ENCODE measurements at regions not wholly inside any gene's neighbourhood (a gene's known extent, or its start where the extent isn't known, plus 50 kb on each side); places are given as distances from the start of the nearest gene placed in this dataset.
"Not testable (repeated sequence)": the region's sequence is repeated elsewhere in the genome, so short reads cannot be mapped to it uniquely, and the experiment has no call there.

DNA sequence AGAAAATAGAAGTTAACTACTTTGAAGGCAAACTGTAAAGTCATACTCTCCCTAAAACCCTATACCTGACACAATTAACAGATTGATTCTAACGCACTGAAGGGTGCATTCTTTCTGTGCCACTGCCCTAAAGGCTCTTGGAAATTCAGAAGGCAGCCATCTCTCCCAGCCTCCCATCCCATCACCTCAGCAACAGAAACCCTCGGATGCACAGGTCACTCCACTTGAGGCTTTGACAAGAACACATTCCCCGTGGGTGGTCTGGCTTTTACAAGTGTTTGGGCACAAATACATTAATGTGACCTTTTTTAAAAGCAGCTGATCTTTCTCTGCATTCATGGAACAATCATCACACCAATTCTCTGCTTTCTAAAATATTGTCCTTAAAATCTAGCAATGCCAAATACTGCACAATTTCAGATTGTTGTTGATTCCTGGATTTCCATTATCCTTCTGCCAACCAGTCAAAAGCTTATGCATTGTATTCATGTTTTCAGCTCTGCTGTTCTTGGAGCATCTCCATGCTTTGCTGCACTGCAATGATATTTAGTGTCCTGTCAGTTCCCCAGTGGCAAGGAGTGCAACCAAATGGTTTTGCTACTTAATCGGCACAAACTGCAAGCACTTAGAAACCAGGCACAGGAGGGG is 175.6 kb downstream of the TMEM161B start:
- no peak overlapping the region for H3K4me3 ChIP-seq (ENCODE audit: insufficient read depth, low read depth, low read length, poor library complexity, severe bottlenecking)
- no peaks in the 10 kb centered on the region for H3K9me3 ChIP-seq (ENCODE audit: control insufficient read depth, low read length)
- H3K4me1 ChIP-seq (ENCODE audit: control insufficient read depth, insufficient read depth, low read length, poor library complexity, severe bottlenecking): no peaks in the 10 kb centered on the region
- H3K36me3 ChIP-seq (ENCODE audit: control insufficient read depth, insufficient read depth, low read length): no peaks in the 10 kb centered on the region
- H3K27ac ChIP-seq (ENCODE audit: insufficient read depth, low read length, poor library complexity, severe bottlenecking): no peak overlapping the region
- no peaks in the 10 kb centered on the region for H3K27me3 ChIP-seq (replicated peaks; ENCODE audit: control insufficient read depth, insufficient read depth, low read length, poor library complexity, severe bottlenecking)
- no peak for DNase-seq

DNA sequence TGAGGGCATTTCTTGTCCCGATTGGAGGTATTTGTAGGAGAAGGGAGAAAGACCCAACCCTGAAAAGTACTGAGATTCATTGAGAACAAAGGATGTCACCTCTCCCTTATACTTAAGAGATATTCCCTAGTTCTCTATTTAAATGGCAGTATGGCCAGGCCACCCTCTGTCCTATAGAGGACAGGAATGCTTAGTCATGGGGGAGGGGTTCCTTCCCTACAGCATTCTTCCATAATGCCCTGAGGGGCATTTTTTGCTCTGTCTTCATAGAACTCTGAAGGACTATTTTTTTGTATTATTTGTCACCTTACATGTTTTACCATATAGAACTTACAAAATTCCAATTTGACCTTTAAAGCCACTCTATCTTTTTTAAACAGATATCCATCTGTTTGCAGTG is 176.3 kb downstream of the TMEM161B start:
- H3K27me3 ChIP-seq (replicated peaks; ENCODE audit: control insufficient read depth, insufficient read depth, low read length, poor library complexity, severe bottlenecking): no peaks in the 10 kb centered on the region
- H3K36me3 ChIP-seq (ENCODE audit: control insufficient read depth, insufficient read depth, low read length): no peaks in the 10 kb centered on the region
- DNase-seq: no peak
- H3K4me1 ChIP-seq (ENCODE audit: control insufficient read depth, insufficient read depth, low read length, poor library complexity, severe bottlenecking): no peaks in the 10 kb centered on the region
- H3K4me3 ChIP-seq (ENCODE audit: insufficient read depth, low read depth, low read length, poor library complexity, severe bottlenecking): no peak overlapping the region
- no peaks in the 10 kb centered on the region for H3K9me3 ChIP-seq (ENCODE audit: control insufficient read depth, low read length)
- no peak overlapping the region for H3K27ac ChIP-seq (ENCODE audit: insufficient read depth, low read length, poor library complexity, severe bottlenecking)

DNA sequence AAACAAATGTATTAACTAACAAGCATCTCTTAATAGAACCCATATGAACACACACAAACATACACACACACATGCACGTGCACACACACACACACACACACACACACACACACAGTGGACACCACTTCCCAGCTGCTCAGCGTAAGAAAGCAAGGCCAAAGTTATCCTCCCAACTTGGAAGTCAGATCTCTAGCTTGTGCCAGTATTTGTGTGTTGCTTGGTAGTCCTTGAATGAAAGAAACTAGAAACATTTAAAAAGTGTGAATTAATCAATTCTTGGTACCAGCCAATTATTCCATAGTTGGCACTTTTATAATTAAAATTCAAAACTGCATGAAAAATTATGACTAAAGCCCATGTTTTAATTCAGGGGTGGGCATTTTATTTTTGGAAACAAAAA is 178.1 kb downstream of the TMEM161B start:
- H3K36me3 ChIP-seq (ENCODE audit: control insufficient read depth, insufficient read depth, low read length): no peaks in the 10 kb centered on the region
- H3K27me3 ChIP-seq (replicated peaks; ENCODE audit: control insufficient read depth, insufficient read depth, low read length, poor library complexity, severe bottlenecking): no peaks in the 10 kb centered on the region
- H3K27ac ChIP-seq (ENCODE audit: insufficient read depth, low read length, poor library complexity, severe bottlenecking): no peak overlapping the region
- H3K4me3 ChIP-seq (ENCODE audit: insufficient read depth, low read depth, low read length, poor library complexity, severe bottlenecking): no peak overlapping the region
- H3K9me3 ChIP-seq (ENCODE audit: control insufficient read depth, low read length): no peaks in the 10 kb centered on the region
- H3K4me1 ChIP-seq (ENCODE audit: control insufficient read depth, insufficient read depth, low read length, poor library complexity, severe bottlenecking): no peaks in the 10 kb centered on the region
- no peak for DNase-seq

DNA sequence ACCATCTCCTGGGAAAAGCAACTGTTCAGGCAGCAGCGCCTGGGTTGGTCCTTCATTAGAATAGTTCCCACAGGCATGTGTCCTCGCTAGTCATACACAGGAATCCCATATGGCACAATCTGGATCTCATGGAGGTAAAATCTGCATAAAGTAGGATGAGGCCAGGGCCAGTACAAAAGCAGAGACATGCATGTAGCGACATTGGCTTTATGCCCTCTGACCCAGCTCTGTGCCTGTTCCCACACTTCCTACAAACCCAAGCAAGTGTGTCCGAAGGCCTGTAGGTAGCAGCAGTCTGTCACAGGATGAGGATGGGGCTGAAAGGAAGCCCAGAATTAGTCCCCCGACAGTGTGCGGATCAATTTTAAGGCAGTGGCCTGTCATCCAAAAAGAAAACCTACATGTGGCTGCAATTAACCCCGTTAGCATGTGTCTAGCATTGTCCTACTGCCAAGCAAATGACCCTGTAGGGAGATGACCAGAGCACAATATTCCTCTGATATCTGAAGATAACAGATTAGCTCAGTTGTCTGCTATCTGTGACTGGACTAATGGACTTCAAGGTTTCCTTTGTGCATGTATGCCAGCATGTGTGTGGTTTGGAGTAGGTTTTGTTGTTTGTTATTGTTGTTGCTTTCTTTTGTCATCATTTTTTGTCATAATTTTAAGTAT is 178.8 kb downstream of the TMEM161B start:
- no peaks in the 10 kb centered on the region for H3K27me3 ChIP-seq (replicated peaks; ENCODE audit: control insufficient read depth, insufficient read depth, low read length, poor library complexity, severe bottlenecking)
- no peaks in the 10 kb centered on the region for H3K9me3 ChIP-seq (ENCODE audit: control insufficient read depth, low read length)
- no peak overlapping the region for H3K4me3 ChIP-seq (ENCODE audit: insufficient read depth, low read depth, low read length, poor library complexity, severe bottlenecking)
- DNase-seq: no peak
- H3K27ac ChIP-seq (ENCODE audit: insufficient read depth, low read length, poor library complexity, severe bottlenecking): no peak overlapping the region
- no peaks in the 10 kb centered on the region for H3K4me1 ChIP-seq (ENCODE audit: control insufficient read depth, insufficient read depth, low read length, poor library complexity, severe bottlenecking)
- H3K36me3 ChIP-seq (ENCODE audit: control insufficient read depth, insufficient read depth, low read length): no peaks in the 10 kb centered on the region

DNA sequence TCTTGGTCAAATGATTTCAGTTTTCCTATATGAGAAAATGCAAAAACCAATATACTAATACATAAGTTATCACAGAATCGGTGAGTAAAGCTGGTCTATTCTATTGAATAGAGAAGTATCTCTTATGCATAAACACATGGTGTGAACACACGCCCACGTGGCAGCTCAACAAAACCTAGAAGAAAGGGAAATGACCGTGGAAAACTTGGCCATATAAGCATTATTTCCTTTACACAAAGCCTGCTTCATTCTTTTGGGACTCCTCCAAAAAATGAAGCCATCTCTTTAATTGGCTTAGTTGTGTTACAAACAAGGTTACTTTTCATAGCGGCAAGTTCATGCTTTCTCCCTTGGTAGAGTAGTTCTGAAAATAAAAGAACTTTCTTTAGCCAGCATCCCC is 183.2 kb downstream of the TMEM161B start:
- Histone ChIP-seq H3K4me3 (ENCODE audit: insufficient read depth, low read depth, low read length, poor library complexity, severe bottlenecking) (no peak overlapping the region), H3K9me3 (ENCODE audit: control insufficient read depth, low read length) (no peaks in the 10 kb centered on the region), H3K27me3 (replicated peaks; ENCODE audit: control insufficient read depth, insufficient read depth, low read length, poor library complexity, severe bottlenecking) (no peaks in the 10 kb centered on the region), H3K4me1 (ENCODE audit: control insufficient read depth, insufficient read depth, low read length, poor library complexity, severe bottlenecking) (no peaks in the 10 kb centered on the region), H3K36me3 (ENCODE audit: control insufficient read depth, insufficient read depth, low read length) (no peaks in the 10 kb centered on the region), H3K27ac (ENCODE audit: insufficient read depth, low read length, poor library complexity, severe bottlenecking) (no peak overlapping the region)
- no peak for DNase-seq

DNA sequence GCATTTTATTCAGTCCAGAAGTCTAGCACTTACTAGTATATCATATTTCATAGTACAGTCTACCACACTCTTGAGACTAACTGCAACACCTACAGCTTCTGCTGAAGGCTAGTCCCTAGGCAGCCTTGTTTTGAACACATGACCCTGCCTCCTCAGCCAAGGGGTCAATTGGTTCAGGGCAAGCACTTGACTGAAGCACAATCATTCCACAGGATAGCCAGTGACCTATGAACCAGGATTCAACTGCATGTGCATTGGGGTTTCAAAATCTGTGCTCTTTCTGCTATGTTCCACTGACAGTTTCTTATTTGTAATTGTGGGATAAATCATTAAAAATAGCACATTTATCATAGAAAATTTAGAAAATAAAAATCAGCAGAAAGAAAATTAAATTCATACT is 186.8 kb downstream of the TMEM161B start:
- Histone ChIP-seq H3K4me3 (ENCODE audit: insufficient read depth, low read depth, low read length, poor library complexity, severe bottlenecking) (no peak overlapping the region), H3K27ac (ENCODE audit: insufficient read depth, low read length, poor library complexity, severe bottlenecking) (no peak overlapping the region), H3K27me3 (replicated peaks; ENCODE audit: control insufficient read depth, insufficient read depth, low read length, poor library complexity, severe bottlenecking) (no peaks in the 10 kb centered on the region), H3K9me3 (ENCODE audit: control insufficient read depth, low read length) (no peaks in the 10 kb centered on the region), H3K4me1 (ENCODE audit: control insufficient read depth, insufficient read depth, low read length, poor library complexity, severe bottlenecking) (no peaks in the 10 kb centered on the region), H3K36me3 (ENCODE audit: control insufficient read depth, insufficient read depth, low read length) (no peaks in the 10 kb centered on the region)
- DNase-seq: no peak

DNA sequence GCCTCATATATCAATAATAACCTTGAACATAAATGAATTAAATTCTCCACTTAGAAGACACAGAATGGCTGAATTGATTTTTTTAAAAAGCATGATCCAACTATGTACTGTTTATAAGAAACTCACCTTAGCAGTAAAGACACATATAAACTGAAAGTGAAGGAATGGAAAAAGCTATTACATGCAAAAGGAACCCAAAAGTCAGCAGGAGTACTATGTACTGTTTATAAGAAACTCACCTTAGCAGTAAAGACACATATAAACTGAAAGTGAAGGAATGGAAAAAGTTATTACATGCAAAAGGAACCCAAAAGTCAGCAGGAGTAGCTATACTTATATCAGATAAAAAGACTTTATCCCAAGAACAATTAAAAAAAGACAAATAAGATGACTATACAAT is 204.8 kb downstream of the TMEM161B start:
- no peak for DNase-seq
- no peaks in the 10 kb centered on the region for H3K9me3 ChIP-seq (ENCODE audit: control insufficient read depth, low read length)
- H3K36me3 ChIP-seq (ENCODE audit: control insufficient read depth, insufficient read depth, low read length): no peaks in the 10 kb centered on the region
- no peaks in the 10 kb centered on the region for H3K27me3 ChIP-seq (replicated peaks; ENCODE audit: control insufficient read depth, insufficient read depth, low read length, poor library complexity, severe bottlenecking)
- no peaks in the 10 kb centered on the region for H3K4me1 ChIP-seq (ENCODE audit: control insufficient read depth, insufficient read depth, low read length, poor library complexity, severe bottlenecking)
- H3K27ac ChIP-seq (ENCODE audit: insufficient read depth, low read length, poor library complexity, severe bottlenecking): no peak overlapping the region
- H3K4me3 ChIP-seq (ENCODE audit: insufficient read depth, low read depth, low read length, poor library complexity, severe bottlenecking): no peak overlapping the region

DNA sequence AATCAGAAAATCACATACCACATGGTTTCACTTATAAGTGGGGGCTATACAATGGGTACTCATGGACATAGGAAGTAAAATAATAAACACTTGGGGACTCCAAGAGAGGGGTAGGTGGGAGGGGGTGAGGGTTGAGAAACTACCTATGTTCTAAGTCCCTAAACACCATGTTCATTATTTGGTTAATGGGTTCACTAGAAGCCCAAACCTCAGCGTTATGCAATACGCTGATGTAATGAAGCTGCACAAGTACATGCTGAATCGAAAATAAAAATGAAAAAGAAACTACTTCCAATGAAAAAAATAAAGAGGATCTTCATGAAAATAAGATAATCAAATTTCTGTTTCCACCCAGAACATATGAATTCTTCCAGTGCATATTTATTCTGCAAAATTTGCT is 208.5 kb downstream of the TMEM161B start:
- H3K4me3 ChIP-seq (ENCODE audit: insufficient read depth, low read depth, low read length, poor library complexity, severe bottlenecking): no peak overlapping the region
- no peaks in the 10 kb centered on the region for H3K27me3 ChIP-seq (replicated peaks; ENCODE audit: control insufficient read depth, insufficient read depth, low read length, poor library complexity, severe bottlenecking)
- no peaks in the 10 kb centered on the region for H3K36me3 ChIP-seq (ENCODE audit: control insufficient read depth, insufficient read depth, low read length)
- H3K4me1 ChIP-seq (ENCODE audit: control insufficient read depth, insufficient read depth, low read length, poor library complexity, severe bottlenecking): no peaks in the 10 kb centered on the region
- no peaks in the 10 kb centered on the region for H3K9me3 ChIP-seq (ENCODE audit: control insufficient read depth, low read length)
- DNase-seq: no peak
- H3K27ac ChIP-seq (ENCODE audit: insufficient read depth, low read length, poor library complexity, severe bottlenecking): no peak overlapping the region

DNA sequence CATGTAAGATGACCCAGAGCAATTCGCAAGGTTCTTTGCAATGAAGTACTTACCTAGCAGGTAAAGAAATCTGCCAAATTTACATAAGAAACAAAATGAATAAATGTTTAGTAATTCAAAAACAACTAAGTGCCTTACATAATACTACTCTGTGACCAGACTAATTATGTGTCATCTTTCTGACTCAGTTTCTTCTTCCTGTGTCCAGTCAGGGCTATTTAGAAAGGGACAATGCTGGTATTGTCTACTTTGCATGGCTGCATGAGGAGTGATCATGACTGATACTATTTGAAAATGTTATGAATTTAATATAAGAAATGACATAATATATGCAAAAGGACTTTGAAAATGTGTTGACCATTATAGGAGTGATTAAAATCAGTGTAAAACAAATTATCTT is 210.0 kb downstream of the TMEM161B start:
- no peak overlapping the region for H3K4me3 ChIP-seq (ENCODE audit: insufficient read depth, low read depth, low read length, poor library complexity, severe bottlenecking)
- H3K27ac ChIP-seq (ENCODE audit: insufficient read depth, low read length, poor library complexity, severe bottlenecking): no peak overlapping the region
- H3K9me3 ChIP-seq (ENCODE audit: control insufficient read depth, low read length): no peaks in the 10 kb centered on the region
- DNase-seq: no peak
- H3K4me1 ChIP-seq (ENCODE audit: control insufficient read depth, insufficient read depth, low read length, poor library complexity, severe bottlenecking): no peaks in the 10 kb centered on the region
- no peaks in the 10 kb centered on the region for H3K27me3 ChIP-seq (replicated peaks; ENCODE audit: control insufficient read depth, insufficient read depth, low read length, poor library complexity, severe bottlenecking)
- H3K36me3 ChIP-seq (ENCODE audit: control insufficient read depth, insufficient read depth, low read length): no peaks in the 10 kb centered on the region

DNA sequence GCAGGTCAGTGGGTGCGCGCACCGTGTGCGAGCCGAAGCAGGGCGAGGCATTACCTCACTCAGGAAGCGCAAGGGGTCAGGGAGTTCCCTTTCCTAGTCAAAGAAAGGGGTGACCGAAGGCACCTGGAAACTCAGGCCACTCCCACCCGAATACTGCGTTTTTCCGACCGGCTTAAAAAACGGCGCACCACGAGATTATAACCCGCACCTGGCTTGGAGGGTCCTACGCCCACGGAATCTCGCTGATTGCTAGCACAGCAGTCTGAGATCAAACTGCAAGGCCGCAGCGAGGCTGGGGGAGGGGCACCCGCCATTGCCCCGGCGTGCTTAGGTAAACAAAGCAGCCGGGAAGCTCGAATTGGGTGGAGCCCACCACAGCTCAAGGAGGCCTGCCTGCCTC is 216.2 kb downstream of the TMEM161B start:
- H3K27ac ChIP-seq (ENCODE audit: insufficient read depth, low read length, poor library complexity, severe bottlenecking); H3K27me3 ChIP-seq (replicated peaks; ENCODE audit: control insufficient read depth, insufficient read depth, low read length, poor library complexity, severe bottlenecking); H3K36me3 ChIP-seq (ENCODE audit: control insufficient read depth, insufficient read depth, low read length); H3K4me1 ChIP-seq (ENCODE audit: control insufficient read depth, insufficient read depth, low read length, poor library complexity, severe bottlenecking); DNase-seq; H3K4me3 ChIP-seq (ENCODE audit: insufficient read depth, low read depth, low read length, poor library complexity, severe bottlenecking); H3K9me3 ChIP-seq (ENCODE audit: control insufficient read depth, low read length): not testable (repeated sequence)

Data from effector memory CD4-positive, alpha-beta T cell (primary cell).